ENCODE measurements at regions not wholly inside any gene's neighbourhood (a gene's known extent, or its start where the extent isn't known, plus 50 kb on each side); places are given as distances from the start of the nearest gene placed in this dataset.

DNA sequence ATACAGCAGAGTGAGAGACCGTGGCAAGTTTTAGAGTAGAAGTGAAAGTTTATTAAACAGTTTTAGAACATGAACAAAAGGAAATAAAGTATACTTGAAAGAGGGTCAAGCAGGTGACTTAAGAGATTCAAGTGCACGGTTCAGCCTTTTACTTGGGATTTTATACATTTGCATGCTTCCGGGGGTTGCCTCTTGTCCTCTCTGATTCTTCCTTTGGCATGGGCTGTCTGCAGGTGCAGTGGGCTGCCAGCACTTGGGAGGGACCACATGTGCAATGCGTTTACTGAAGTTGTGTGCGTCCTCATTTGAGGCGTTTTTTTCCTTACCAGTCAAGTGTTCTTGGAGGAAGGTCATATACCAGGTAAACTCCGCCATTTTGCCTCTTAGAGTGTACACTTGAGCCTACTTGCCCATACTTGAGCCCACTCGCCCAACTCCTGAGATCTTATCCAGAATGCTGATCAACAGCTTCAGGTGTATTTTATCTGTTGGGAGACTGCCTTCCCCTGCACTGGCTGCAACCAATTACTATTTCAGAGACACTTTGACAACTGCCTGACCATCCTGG is 195.2 kb downstream of the IRX5 start:
- DNase-seq, result no peak

DNA sequence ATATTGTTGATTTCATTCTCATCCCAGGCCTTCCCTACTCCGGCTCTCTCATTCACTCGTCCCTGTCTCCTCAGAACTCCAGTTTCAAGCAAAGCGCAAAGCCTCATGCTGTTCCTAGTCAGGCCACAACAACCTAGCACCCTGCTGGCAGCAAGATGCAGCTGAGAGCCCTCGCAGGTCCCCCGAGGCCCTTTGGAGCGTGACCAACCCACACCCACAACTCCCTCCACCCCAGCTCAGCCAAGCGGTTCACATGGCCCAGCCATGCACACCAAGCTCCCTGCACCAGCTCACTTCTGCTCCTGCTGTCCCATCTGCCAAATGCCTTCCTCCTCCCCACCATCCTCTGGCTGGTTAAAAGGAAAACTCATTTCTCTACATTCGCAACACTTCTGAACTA is 195.8 kb downstream of the IRX5 start:
- DNase-seq, result no peak

DNA sequence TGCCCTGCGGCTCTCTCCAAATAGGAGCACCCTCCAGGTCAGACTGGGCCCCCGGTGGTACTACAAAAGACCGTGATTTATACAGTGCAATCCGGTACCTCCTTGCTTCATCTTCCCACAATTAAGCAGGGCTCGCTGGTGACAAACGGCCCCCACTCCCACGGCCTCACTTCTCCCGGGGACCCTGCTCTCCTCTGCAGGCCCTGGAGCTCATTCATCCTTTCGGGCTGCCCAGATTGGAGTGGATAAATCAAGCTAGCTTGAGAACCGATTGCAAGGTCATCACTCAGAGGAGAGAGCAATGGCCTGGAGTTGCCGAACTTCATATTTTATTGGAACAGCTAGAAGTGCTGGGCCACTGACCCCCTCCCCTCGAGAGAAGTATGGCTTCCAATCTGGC is 193.5 kb upstream of the IRX6 start:
- DNase-seq, result no peak

DNA sequence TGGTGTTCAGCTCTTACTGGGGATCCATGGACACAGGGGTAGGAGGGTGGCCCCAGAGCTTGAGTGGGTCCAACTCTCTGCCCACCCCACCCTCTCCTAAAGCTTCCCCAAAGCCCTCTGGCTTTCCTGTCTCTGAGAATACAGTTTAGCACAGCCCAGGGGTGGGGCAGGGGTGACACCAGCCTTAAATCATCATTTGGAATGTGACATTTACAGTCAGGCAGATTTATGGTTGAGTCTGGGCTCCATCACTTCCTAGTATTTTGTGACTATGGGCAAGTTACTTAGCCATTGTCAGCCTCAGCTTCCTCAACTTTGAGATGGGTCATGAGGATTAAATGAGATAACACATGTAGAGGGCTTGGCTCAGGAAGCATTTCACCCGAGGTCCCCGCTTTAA is 193.1 kb upstream of the IRX6 start:
- no peak for DNase-seq

DNA sequence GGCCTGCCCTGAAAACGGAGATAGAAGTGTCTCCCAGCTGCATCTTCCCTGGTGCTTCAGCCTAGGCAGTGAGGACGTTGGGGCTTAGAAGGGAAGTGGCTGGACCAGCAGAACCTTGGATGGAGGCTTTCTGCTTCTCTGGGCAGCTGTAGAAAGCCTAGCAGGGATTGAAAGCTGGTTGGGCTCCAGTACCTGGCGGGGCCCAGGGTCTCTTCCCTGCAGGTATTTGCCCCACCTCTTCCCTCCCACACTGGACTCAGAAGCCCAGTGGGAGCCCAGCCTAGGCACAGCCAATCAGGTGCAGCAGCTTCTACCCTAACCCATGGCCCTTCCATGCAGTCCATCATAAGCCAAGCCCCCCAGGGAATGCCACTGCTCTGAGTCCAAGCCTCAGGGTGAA is 190.3 kb upstream of the IRX6 start:
- no peak for DNase-seq

DNA sequence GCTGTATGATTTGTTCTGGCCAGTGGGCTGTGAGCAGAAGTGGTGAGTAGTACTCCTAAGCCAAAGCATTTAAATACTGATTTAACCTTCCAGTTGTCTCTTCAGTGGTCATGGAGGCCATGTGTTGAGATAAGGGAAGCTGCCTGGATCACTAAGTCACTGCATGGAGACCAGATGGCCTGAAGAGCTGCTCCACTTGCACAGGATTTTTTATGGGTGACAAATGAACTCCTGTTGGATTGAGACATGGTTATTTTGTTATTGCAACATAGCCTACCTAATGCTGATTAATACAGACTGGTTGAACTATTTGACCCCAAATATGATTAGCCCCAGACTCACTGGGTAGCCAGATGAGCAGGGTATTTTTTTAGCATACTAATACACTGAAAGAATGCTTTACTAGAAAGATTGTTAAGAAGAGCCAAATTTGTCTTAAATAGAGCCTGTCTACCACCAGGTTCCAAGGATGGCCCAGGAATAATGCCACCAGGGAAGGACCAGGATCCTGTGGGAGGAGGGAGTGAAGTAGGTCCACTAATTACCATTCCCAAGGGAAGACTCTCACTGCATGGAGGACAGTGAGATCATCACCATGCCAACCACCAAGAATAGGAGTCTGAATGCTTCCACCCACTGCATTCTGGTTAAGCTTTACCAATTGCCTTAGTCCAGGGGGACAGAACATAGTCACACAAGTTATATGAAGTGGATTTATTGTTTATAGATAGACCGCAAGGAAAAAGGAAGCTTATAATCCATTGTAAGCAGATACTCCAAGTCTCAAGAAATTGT is 187.4 kb upstream of the IRX6 start:
- DNase-seq, result no peak

DNA sequence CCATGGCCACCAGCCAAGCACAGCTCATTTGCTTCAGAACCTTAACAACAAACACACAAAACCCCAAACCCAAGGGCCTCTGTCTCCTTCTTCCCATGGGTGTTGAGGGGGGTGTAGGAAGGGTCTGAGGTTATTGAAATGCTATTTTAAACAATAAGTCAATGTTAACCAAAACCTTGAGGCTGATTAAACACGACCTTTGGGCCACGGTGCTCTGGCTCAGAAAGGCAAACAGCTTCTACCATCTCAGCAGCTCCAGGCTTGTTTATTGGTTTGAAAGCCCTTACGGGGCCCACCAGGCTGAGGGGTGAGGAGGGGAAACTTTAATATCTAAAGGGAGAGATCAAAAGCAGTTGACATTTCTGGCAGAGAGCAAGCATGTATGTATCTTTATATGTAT is 185.7 kb upstream of the IRX6 start:
- no peak for DNase-seq

DNA sequence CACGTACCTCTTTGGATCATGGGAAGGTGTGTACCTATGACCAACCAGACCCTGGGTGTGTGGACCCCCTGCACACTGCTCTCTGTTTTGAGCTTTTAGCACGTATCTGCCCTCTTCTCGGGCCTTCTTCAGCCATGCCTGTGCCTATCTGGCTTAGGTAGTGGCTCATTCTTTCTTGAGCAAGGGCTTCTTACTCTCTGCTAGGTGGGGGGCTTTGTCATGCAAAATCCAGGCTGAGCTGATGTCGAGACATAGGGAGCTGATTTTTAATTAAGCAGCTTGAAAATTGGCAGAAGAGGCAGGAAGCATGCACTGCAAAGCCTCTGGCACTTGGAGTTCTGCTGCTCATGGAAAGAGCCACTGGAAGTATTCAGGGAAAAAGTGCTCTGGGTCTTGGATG is 181.6 kb upstream of the IRX6 start:
- DNase-seq, result no peak

DNA sequence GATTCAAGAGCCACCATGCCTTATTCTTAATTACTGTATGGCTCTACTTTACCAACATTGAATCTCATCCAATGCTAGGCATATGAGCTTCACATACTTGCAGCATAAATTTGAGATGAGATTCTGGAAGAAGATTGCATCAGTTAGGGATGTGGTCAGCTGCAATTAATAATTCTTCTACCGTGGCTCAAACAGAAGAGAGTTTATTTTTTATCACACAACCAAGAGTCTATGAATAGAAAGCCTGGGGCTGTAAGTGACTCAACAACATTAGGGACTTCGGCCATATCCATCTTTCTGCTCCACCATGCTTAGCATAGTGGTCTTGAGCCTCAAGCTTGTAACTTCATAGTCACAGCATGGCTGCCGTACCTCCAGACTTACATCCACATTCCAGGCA is 179.4 kb upstream of the IRX6 start:
- no peak for DNase-seq

DNA sequence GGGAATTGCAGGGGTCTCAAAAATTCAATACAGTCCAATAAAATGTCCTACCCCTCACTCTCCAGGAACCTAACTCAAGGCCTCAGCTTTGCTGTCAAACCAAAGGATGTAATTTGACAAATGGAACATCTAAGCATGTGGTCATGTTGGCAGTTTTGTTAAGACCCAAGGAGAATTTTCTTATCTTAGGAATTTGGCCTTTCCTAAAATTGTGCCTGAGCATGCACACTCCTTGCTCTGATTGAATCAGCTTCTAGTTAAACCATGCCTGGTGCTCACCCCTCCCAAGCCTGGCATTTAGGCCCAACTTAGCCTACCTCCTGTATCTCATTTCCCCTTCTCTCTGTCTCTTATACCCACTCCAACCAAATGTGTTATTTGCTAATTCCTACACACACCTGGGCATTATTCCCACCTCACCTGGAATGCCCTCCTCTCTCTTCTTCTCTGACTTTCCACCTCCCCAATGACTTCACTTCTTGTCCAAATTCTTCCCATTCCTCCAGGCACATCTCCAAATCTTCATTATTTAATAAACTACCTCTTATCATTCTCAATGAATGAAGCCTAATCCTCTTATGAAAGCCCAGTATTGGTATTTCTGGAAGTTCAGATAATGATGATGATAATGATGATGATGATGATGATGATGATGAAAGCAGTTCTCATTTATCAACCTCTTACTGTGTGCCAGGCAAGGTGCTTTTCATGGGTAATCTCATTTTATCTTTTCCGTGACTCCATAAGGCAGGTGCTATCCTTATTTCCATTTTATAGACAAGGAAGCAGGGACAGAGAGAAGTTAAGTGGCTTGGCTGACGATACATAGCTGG is 178.0 kb upstream of the IRX6 start:
- DNase-seq, result no peak

DNA sequence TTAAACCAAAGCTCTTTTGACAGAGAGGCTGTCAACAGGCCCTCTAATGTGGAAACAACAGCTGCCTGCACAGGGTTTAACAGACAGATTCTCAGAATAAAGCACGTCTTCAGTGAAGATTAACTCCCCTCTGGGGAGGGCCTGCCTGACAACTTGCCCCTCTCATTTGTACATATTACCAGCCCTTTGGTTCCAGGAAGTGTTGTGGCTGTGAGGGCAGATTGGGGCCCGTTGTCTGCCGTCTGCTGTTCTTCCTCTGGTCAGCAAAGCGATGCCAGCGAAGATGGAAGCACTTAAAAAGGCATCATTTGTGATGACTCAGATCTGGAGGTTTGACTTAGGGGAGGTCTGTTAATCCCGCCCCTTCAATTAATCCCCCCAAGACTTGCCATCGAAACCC is 177.0 kb upstream of the IRX6 start:
- no peak for DNase-seq

DNA sequence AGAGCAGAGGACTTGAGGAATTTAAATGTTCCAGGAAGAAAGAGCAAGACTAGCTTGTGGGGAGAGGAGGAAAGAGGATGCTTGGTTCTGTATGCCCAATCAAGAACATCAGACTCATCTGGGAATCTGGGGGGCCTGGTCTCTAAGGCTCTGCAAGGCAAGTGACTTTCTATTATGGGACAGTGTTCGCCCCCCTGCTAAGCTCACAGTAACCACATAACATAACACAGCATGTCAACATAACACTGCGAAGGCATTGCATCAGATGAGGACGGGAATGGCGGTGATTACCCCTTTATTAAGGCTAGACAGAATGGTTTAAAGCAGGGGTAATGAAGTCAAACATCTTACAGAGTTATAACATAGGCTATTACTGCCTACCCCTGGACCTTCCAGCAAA is 176.6 kb upstream of the IRX6 start:
- no peak for DNase-seq

DNA sequence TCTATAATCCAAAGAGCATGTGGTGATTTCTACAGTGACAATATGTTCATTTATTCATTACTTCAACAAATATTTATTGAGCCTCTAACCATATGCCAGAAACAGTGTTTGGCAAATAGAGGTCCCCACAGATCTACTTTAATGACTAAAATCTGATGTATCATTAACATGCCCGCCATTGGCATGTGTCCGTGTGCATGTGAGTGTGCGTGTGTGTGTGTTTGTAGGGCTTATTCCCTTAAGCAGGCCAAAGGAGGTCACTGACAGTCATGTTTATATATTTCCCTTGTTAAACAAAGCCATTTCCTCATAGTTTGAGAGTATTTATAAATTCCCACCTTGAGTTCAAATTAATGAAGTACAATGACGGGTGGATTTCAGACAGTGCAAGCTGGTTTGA is 174.4 kb upstream of the IRX6 start:
- no peak for DNase-seq

DNA sequence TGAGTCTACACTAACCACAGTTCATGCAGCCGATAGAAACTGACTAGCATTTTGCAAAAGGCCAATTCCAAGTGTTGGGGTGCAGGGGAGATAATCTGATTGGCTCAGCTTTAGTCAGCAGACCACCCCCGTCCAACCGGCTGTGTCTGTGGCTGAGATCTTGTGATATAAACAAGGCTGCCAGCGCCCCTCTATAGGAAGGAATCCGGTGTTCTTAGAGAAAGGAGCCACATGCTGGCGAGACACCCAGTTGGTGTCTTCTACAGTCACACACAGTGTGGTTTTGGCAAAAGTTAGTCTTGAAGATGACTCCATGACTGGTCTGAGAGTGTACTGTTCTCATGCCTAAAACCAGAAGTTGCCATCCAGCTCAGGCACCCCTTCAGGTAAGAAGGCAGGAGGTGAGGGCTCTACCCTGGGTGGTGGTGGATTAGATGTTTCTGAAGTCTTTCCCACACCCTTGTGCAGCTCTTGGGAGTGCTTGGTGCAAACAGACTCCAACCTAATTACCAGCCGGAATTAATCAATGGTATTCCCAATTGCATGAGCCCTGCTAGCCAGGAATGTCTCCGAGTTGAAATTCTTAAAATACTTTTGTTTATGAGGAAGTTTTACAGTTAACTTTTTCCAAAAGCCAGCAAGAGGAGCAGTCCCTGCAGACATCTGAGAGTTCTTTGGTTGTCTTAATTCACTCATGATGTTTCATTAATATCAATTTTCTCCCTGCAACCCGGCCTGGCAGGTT is 172.3 kb upstream of the IRX6 start:
- DNase-seq, result no peak

DNA sequence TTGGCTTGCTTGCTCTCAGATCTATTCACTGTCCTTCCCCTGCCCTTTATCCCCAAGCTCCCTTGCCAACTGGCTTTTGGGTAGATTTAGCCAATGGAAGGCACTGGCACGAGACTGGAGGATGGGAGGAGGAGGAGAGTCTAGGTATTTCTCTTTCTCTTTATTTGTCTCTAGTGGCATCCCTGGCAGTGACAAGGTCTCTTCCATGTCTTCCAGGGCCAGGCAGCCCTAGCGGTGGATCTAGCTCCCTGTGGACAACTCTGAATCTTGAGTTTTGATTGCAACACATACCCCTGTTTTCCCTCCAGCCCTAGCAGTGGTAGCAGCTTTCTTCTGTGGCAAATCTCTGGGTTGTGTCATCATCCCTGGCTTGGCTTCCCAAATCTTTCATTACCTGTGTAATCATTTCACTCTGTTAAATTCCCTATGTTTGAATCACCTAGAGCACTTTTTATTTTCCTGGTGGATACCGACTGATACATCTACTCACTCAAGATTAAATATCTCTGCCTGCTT is 171.1 kb upstream of the IRX6 start:
- DNase-seq, result no peak

DNA sequence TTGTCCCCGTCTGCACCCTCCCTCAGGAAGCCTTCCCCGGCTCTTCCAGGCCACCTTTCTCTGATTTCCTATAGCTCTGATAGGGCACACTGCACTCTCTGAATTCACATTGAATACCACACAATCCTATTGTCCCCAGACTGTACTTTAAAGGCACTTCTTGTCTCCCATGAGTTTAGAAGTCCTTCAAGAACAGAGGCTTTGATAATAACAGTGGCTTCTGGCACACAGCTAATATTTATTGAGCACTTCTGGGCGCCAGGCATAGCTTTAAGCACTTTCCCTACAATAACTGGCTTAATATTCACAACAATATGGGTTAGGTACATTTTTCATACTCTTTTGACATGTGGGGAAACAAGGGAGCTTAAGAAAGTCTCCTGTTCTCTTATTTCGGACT is 169.7 kb upstream of the IRX6 start:
- DNase-seq, result no peak

DNA sequence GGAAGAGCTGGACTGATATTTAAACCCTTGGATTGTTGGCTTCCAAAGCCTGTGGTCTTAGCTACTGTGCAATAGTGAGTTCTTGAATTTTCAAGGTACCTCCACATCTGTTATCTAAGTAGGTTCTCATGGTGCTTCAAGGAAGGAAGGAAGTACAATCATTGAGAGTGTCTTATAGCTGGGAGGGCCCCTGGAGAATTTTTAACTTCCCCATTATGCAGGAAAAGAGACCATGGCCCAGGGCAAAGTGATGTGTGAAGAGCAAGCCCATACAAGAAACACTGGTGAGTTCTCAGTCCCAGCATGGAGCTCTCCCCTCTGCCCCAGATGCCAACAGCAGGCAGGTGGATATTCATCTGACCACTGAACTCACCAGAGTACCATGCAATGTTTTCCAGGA is 169.0 kb upstream of the IRX6 start:
- DNase-seq, result no peak

DNA sequence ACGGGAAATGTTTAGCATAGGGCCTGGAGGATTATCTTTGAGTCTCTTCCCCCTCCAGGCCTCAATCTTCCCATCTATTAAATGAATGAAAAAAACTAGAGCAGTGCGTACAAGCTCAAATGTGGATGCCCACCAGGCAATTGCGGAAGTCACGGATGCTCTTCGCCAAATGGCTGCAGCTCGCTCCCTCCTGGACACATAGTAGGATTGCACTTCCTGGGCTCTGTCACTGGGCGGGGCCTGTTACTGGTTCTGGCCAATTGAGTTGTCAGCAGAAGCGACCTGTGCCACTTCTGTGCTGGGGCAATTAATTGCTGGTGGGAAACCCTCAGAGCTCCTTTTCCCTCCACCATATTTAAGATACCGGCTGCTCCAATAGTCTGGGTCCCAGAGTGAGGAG is 168.2 kb upstream of the IRX6 start:
- DNase-seq, result no peak

DNA sequence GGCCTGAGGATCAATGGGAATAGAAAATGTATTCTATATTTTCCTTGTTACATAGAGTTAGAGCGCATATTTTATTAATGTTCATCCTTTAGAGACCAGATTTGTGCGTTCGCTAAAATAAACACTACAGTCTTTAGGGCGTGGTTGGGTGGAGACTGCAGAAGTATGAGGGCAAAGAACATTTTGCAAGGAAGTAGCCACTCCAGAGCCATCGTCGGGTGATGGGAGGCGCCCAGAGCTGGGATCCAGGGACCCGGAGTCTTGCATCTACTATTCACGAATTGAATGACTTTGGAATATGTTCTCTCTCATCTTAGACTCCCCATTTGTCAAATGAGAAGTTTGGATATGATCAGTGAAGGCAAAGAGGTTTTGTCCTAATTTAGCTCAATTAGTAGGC is 154.2 kb upstream of the IRX6 start:
- no peak for DNase-seq

DNA sequence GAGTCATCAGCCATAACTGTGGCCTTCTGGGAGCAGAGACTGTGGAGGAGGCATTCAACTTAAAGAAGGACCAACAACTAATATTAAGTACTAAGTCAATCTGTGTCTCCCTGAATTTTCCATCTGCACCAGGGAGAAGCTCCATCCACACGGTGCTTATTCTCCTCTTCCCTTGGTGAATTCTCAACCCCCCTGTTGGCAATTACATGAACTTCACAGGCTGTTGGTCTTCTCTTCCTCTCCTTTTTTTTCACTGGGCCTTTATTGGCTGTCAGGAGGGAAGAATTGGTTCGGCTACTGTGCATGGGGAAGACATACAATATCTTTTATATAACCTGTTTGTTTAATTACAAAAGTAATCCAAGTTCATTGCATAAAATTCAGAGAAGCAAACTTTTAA is 152.8 kb upstream of the IRX6 start:
- DNase-seq, result no peak

DNA sequence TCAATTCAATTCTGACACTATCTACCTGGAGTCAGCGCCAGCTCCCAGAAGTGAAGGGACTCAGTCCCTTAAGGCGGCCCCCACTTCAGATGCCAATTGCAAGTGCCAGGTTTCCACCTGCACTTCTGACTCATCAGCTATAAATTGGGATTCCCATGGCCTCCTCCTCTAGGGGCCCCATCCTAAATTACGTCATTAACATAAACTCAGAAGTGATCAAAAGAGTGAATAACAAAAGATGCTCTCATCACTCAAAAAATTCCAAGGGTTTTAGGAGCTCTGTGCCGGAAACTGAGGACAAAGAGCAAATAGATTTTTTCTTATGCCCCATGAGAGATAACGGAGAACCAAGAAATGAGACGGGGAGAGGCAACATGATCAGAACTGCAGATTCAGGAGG is 148.6 kb upstream of the IRX6 start:
- DNase-seq, result no peak

DNA sequence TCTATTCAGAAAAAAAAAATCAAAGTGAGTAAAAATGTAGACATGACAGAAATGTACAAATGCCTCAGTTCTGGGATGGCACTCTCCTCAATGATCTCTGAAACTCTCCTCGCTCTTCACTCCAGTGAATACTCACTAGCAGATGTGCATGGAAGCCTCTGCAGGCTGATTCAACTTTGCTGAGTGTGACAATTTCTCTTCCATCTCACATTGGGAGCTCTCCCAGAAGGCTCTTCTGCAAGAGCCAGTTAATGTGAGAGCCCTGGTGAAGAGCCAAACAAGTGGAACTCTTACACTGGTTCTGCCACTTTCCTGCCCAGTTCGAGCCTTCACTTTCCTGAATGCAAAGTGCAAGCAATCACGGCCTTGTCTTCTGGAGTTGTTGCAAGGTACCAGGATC is 147.1 kb upstream of the IRX6 start:
- DNase-seq, result no peak

DNA sequence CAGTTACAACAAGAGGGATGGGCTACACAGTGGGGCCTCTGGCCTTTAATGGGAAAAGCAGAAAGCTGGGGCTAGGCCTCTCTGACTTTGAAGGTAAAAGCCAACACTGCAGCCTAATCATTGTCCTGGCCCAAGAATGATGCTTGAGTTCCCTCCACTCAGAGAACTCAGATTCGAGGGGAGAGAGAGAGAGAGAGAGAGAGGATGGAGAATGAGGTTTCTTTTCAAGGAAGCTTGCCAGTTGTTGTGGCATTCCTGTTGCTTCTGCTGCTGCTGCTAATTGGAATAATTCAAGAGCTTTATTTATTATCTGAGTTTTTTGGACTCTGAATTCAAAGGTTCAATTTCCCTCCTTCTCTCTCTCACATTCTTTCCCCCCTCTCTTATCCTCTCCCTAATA is 144.6 kb upstream of the IRX6 start:
- DNase-seq, result no peak
